WTC11 (cell line): ENCODE measurements at regions not wholly inside any gene's neighbourhood (a gene's known extent, or its start where the extent isn't known, plus 50 kb on each side); places are given as distances from the start of the nearest gene placed in this dataset.

Experiments
- MYBL2 ChIP-seq: sonication (generic); formaldehyde crosslinking; IDR thresholded peaks from 2 replicates; pipeline ENCODE4 v1.8.1; 2023; ENCODE audit warnings: mild to moderate bottlenecking, moderate library complexity, missing genetic modification reagents
- TF ChIP-seq, protein P1 (sequence below): sonication (generic); formaldehyde crosslinking; IDR thresholded peaks from 2 replicates; pipeline ENCODE4 v1.8.0; 2022; ENCODE audit warnings: mild to moderate bottlenecking, missing genetic modification reagents

DNA sequence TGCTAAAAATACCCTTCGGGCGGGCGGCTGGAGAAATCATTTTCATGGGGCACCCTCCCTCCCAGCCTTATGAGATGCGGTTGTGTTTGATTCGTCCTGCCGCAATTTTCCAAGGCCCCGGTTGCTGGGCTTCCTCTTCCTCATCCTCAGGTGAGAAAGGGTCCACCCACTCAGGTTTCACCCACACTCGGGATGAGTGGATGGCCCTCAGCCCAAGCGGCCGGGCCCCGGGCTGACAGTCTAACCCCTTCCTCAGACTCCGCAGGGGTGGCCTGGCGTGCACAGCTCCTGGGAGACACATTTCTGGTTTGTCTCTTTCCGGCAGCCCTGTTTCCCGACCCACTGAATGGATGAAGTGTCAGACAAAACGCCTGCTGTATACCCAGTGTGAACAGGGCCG is 116.5 kb upstream of the LRPAP1 start:
- TF ChIP-seq MYBL2 (CRISPR knock-in tag), result no peak
- TF ChIP-seq, protein P1, sequence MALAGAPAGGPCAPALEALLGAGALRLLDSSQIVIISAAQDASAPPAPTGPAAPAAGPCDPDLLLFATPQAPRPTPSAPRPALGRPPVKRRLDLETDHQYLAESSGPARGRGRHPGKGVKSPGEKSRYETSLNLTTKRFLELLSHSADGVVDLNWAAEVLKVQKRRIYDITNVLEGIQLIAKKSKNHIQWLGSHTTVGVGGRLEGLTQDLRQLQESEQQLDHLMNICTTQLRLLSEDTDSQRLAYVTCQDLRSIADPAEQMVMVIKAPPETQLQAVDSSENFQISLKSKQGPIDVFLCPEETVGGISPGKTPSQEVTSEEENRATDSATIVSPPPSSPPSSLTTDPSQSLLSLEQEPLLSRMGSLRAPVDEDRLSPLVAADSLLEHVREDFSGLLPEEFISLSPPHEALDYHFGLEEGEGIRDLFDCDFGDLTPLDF, result no peak
